ENCODE measurements at regions not wholly inside any gene's neighbourhood (a gene's known extent, or its start where the extent isn't known, plus 50 kb on each side); places are given as distances from the start of the nearest gene placed in this dataset.

GRCh38 chr5:89044674-89045200, 161.8 kb upstream of the MEF2C start:
- DNase-seq = no peak

GRCh38 chr5:89043676-89044075, 160.7 kb upstream of the MEF2C start:
- DNase-seq = no peak

GRCh38 chr5:89042746-89043145, 159.8 kb upstream of the MEF2C start:
- DNase-seq = no peak

GRCh38 chr5:89041976-89042375, 159.0 kb upstream of the MEF2C start:
- no peak for DNase-seq

GRCh38 chr5:89041249-89041779, 158.3 kb upstream of the MEF2C start:
- DNase-seq = no peak

- DNase-seq = no peak
Observed at GRCh38 chr5:89036704-89037489, 153.9 kb upstream of the MEF2C start.

GRCh38 chr5:89036166-89036565, 153.2 kb upstream of the MEF2C start:
- no peak for DNase-seq

- no peak for DNase-seq
Observed at GRCh38 chr5:89034588-89034987, 151.6 kb upstream of the MEF2C start.

- DNase-seq = no peak
Observed at GRCh38 chr5:89030798-89031197, 147.8 kb upstream of the MEF2C start.

- no peak for DNase-seq
Observed at GRCh38 chr5:89028595-89029285, 145.8 kb upstream of the MEF2C start.

GRCh38 chr5:89024045-89024444, 141.1 kb upstream of the MEF2C start:
- DNase-seq = no peak

GRCh38 chr5:89020926-89021610, 138.1 kb upstream of the MEF2C start:
- no peak for DNase-seq

- DNase-seq = no peak
Observed at GRCh38 chr5:89016741-89017303, 133.8 kb upstream of the MEF2C start.

GRCh38 chr5:89015409-89015808, 132.4 kb upstream of the MEF2C start:
- DNase-seq = no peak

- no peak for DNase-seq
Observed at GRCh38 chr5:89011778-89012711, 129.1 kb upstream of the MEF2C start.

GRCh38 chr5:89010512-89010911, 127.5 kb upstream of the MEF2C start:
- no peak for DNase-seq

- DNase-seq = no peak
Observed at GRCh38 chr5:89008291-89008690, 125.3 kb upstream of the MEF2C start.

GRCh38 chr5:89005990-89006389, 123.0 kb upstream of the MEF2C start:
- DNase-seq = no peak

GRCh38 chr5:89004379-89004778, 121.4 kb upstream of the MEF2C start:
- DNase-seq = no peak

- DNase-seq = no peak
Observed at GRCh38 chr5:89003563-89004036, 120.6 kb upstream of the MEF2C start.

- no peak for DNase-seq
Observed at GRCh38 chr5:88999853-89000252, 116.9 kb upstream of the MEF2C start.

- no peak for DNase-seq
Observed at GRCh38 chr5:88997937-88998336, 115.0 kb upstream of the MEF2C start.

All from activated naive CD4-positive, alpha-beta T cell (primary cell).